Peyer's patch (tissue), 4 donors: ENCODE measurements at regions not wholly inside any gene's neighbourhood (a gene's known extent, or its start where the extent isn't known, plus 50 kb on each side); places are given as distances from the start of the nearest gene placed in this dataset.
"Not testable (repeated sequence)": the region's sequence is repeated elsewhere in the genome, so short reads cannot be mapped to it uniquely, and the experiment has no call there.

Source experiments
- DNase-seq, 3 donors: peaks; one replicate each; pipeline ENCODE4 v3.0.0-alpha.2; 2017 to 2019
- H3K27ac ChIP-seq, 4 donors: fragments of 200-600 bp; sonication (generic); one replicate each; pipeline ENCODE4 v1.5.1; 2016 to 2019
- H3K27me3 ChIP-seq, 2 donors: fragments of 200-600 bp; sonication (generic); one replicate each; pipeline ENCODE4 v1.5.1; 2019
- H3K36me3 ChIP-seq, 3 donors: fragments of 200-600 bp; sonication (generic); one replicate each; pipeline ENCODE4 v1.5.1; 2016 to 2019
- H3K4me1 ChIP-seq, 4 donors: fragments of 200-600 bp; sonication (generic); one replicate each; pipeline ENCODE4 v1.5.1; 2016 to 2019
- H3K4me3 ChIP-seq, 4 donors: fragments of 200-600 bp; sonication (generic); 1 replicate in 3 of 4; 2 replicates in 1 of 4; pipeline ENCODE4 v1.5.1; 2016 to 2019; ENCODE audit warnings: mild to moderate bottlenecking in 1 of 4
- H3K9me3 ChIP-seq, 4 donors: fragments of 200-600 bp; sonication (generic); one replicate each; pipeline ENCODE4 v1.5.1; 2016 to 2019; ENCODE audit warnings: mild to moderate bottlenecking in 1 of 4
- CTCF ChIP-seq, 6 experiments: fragments of 450-650 bp in 4 of 6; fragments of 200-600 bp in 2 of 6; sonication (generic) in 1 of 6; IDR thresholded peaks; one replicate each; pipeline ENCODE4 v1.5.1; 2017 to 2019; ENCODE audit warnings: antibody characterized with exemption in 6 of 6, mild to moderate bottlenecking in 3 of 6, moderate library complexity in 1 of 6
- POLR2A ChIP-seq, 2 donors: fragments of 450-650 bp; IDR thresholded peaks; one replicate each; pipeline ENCODE4 v1.5.1; 2017; ENCODE audit warnings: antibody characterized with exemption in 2 of 2, mild to moderate bottlenecking in 2 of 2, moderate library complexity in 2 of 2

DNA sequence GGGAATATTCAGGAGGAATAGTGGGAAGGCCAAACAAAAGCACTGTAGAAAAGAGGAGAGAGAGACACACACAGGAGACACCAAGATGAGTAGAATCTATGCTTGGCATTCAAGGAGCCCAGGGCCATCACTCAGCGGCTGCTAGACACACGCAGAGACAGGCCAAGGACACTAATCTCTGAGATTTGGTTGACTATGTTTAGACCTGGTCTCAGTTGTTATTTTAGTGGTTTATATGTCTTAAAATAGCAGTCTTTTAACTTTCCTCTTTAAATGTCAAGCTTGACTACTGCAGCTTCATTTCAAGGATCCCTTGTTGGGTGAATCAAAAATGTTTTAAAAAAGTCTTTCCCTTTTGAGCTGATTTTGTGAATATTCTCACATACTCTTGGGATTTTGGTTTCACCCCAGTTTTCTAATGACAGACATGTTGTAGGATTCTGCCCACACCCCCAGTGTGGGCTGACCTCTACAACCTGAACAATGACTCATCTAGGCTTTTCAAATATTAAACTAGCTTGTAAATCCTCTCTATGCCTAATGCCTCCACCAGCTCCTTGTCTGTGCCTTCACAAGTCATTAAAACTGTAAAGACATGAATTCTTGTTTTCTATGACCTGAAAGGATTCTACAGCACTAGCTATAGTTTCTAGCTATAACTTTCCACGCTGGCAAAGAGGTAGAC is 142.7 kb upstream of the EXOC2 start:
- H3K27ac ChIP-seq: no peak overlapping the region
- no peak for DNase-seq
- H3K9me3 ChIP-seq: no peaks in the 10 kb centered on the region
- no peaks in the 10 kb centered on the region for H3K36me3 ChIP-seq
- H3K4me1 ChIP-seq: no peaks in the 10 kb centered on the region
- no peak overlapping the region for H3K4me3 ChIP-seq
- no peaks in the 10 kb centered on the region for H3K27me3 ChIP-seq
- TF ChIP-seq CTCF (IDR thresholded peaks at IDR 0.05) (no peak), POLR2A (IDR thresholded peaks at IDR 0.05) (no peak)

GRCh38 chr6:834866-835265 is 141.9 kb upstream of the EXOC2 start:
- Histone ChIP-seq H3K27me3 (no peaks in the 10 kb centered on the region), H3K4me1 (no peaks in the 10 kb centered on the region), H3K9me3 (no peaks in the 10 kb centered on the region), H3K4me3 (no peak overlapping the region), H3K36me3 (no peaks in the 10 kb centered on the region), H3K27ac (no peak overlapping the region)
- TF ChIP-seq POLR2A (IDR thresholded peaks at IDR 0.05): no peak
- TF ChIP-seq CTCF (IDR thresholded peaks at IDR 0.05): no peak
- DNase-seq: no peak

DNA sequence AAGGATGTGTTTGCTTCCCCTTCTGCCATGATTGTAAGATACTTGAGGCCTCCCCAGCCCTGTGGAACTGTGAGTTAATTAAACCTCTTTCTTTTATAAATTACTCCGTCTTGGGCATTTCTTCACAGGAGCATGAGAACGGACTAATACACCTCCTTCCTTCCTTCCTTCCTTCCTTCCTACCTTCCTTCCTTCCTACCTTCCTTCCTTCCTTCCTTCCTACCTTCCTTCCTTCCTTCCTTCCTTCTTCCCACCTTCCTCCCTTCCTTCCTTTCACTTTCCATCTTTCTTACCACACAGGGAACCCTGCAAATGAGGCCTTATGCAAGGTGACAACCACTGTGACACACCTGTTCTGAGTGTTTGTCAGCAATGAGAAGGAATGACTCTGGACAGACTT is 141.3 kb upstream of the EXOC2 start:
- TF ChIP-seq POLR2A (IDR thresholded peaks at IDR 0.05): no peak
- no peak for TF ChIP-seq CTCF (IDR thresholded peaks at IDR 0.05)

GRCh38 chr6:832804-833203 is 139.9 kb upstream of the EXOC2 start:
- not testable (repeated sequence) for H3K27me3 ChIP-seq, H3K4me1 ChIP-seq, DNase-seq, H3K4me3 ChIP-seq, H3K36me3 ChIP-seq, H3K27ac ChIP-seq, H3K9me3 ChIP-seq

More for the DNA sequence above, 141.3 kb upstream of the EXOC2 start:
- Histone ChIP-seq H3K4me1 (no peaks in the 10 kb centered on the region), H3K36me3 (no peaks in the 10 kb centered on the region), H3K27me3 (no peaks in the 10 kb centered on the region), H3K9me3 (no peaks in the 10 kb centered on the region), H3K4me3 (no peak overlapping the region), H3K27ac (no peak overlapping the region)
- DNase-seq: no peak

- Histone ChIP-seq H3K27ac (no peak overlapping the region), H3K36me3 (no peaks in the 10 kb centered on the region), H3K4me3 (no peak overlapping the region), H3K9me3 (peaks cover 0 to 4% (median 0%) of the 10 kb centered on the region in 4 donors), H3K27me3 (no peaks in the 10 kb centered on the region), H3K4me1 (no peaks in the 10 kb centered on the region)
- no peak for TF ChIP-seq POLR2A (IDR thresholded peaks at IDR 0.05)
- no peak for TF ChIP-seq CTCF (IDR thresholded peaks at IDR 0.05)
- no peak for DNase-seq
These were observed 137.9 kb upstream of the EXOC2 start for GRCh38 chr6:830667-831327.

- Histone ChIP-seq H3K4me3 (no peak overlapping the region), H3K27me3 (no peaks in the 10 kb centered on the region), H3K27ac (no peak overlapping the region), H3K9me3 (peaks cover 0 to 4% (median 0%) of the 10 kb centered on the region in 4 donors), H3K36me3 (no peaks in the 10 kb centered on the region), H3K4me1 (no peaks in the 10 kb centered on the region)
- TF ChIP-seq CTCF (IDR thresholded peaks at IDR 0.05): no peak
- no peak for TF ChIP-seq POLR2A (IDR thresholded peaks at IDR 0.05)
- no peak for DNase-seq
These were observed 136.7 kb upstream of the EXOC2 start for GRCh38 chr6:829656-830055.
